ENCODE measurements at regions not wholly inside any gene's neighbourhood (a gene's known extent, or its start where the extent isn't known, plus 50 kb on each side); places are given as distances from the start of the nearest gene placed in this dataset.

GRCh38 chr1:55689800-55690199 lies 474.6 kb upstream of the USP24 start (continued):
- TF ChIP-seq, protein P1, sequence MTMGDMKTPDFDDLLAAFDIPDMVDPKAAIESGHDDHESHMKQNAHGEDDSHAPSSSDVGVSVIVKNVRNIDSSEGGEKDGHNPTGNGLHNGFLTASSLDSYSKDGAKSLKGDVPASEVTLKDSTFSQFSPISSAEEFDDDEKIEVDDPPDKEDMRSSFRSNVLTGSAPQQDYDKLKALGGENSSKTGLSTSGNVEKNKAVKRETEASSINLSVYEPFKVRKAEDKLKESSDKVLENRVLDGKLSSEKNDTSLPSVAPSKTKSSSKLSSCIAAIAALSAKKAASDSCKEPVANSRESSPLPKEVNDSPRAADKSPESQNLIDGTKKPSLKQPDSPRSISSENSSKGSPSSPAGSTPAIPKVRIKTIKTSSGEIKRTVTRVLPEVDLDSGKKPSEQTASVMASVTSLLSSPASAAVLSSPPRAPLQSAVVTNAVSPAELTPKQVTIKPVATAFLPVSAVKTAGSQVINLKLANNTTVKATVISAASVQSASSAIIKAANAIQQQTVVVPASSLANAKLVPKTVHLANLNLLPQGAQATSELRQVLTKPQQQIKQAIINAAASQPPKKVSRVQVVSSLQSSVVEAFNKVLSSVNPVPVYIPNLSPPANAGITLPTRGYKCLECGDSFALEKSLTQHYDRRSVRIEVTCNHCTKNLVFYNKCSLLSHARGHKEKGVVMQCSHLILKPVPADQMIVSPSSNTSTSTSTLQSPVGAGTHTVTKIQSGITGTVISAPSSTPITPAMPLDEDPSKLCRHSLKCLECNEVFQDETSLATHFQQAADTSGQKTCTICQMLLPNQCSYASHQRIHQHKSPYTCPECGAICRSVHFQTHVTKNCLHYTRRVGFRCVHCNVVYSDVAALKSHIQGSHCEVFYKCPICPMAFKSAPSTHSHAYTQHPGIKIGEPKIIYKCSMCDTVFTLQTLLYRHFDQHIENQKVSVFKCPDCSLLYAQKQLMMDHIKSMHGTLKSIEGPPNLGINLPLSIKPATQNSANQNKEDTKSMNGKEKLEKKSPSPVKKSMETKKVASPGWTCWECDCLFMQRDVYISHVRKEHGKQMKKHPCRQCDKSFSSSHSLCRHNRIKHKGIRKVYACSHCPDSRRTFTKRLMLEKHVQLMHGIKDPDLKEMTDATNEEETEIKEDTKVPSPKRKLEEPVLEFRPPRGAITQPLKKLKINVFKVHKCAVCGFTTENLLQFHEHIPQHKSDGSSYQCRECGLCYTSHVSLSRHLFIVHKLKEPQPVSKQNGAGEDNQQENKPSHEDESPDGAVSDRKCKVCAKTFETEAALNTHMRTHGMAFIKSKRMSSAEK (CRISPR knock-in tag; IDR thresholded peaks at IDR 0.05; ENCODE audit: borderline replicate concordance), result no peak
- TF ChIP-seq, protein P2, sequence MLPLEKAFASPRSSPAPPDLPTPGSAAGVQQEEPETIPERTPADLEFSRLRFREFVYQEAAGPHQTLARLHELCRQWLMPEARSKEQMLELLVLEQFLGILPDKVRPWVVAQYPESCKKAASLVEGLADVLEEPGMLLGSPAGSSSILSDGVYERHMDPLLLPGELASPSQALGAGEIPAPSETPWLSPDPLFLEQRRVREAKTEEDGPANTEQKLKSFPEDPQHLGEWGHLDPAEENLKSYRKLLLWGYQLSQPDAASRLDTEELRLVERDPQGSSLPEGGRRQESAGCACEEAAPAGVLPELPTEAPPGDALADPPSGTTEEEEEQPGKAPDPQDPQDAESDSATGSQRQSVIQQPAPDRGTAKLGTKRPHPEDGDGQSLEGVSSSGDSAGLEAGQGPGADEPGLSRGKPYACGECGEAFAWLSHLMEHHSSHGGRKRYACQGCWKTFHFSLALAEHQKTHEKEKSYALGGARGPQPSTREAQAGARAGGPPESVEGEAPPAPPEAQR (CRISPR knock-in tag; IDR thresholded peaks at IDR 0.05), result no peak
- TF ChIP-seq ZNF121 (CRISPR knock-in tag; IDR thresholded peaks at IDR 0.05), result no peak

DNA sequence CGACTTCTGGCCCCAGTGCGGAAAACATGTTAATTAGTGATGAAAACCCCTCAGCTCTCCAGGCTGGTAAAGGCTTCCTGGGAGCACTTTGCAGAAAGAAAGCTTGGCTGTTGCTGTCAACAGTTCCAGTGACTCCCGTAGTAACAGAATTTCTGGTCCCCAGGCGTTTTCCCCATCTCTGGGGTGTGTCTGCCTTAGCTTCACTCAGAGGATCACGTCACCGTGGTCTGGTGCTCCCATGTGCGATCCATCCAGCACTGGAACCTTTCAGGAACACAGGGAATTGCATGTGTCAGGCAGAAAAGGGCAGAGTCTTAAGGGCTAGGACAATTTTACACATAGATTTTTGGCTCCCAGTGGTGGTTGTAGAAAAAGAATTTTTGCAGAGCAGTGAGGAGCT lies 470.4 kb upstream of the USP24 start:
- Mint-ChIP-seq H3K27ac (no peak overlapping the region), H3K27me3 (ENCODE audit: low read depth) (no peaks in the 10 kb centered on the region; the same call in 1 of the 2 replicates), H3K4me1 (no peaks in the 10 kb centered on the region), H3K36me3 (no peaks in the 10 kb centered on the region; the same call in 1 of the 2 replicates), H3K4me3 (no peak overlapping the region), H3K9me3 (0 out of 2 replicates have a peak, but pooled peaks cover 6% of the 10 kb centered on the region)
- ATAC-seq, result no peak
- ChIA-PET CTCF (no interaction called here), POLR2A (no interaction called here)
- TF ChIP-seq E2F4 (CRISPR knock-in tag; IDR thresholded peaks at IDR 0.05; ENCODE audit: borderline replicate concordance, low read depth) (no peak), ETV6 (CRISPR knock-in tag; IDR thresholded peaks at IDR 0.05) (no peak), ZNF263 (CRISPR knock-in tag; IDR thresholded peaks at IDR 0.05; ENCODE audit: low read depth) (no peak), FOXK1 (CRISPR knock-in tag; IDR thresholded peaks at IDR 0.05) (no peak), ZNF232 (CRISPR knock-in tag; IDR thresholded peaks at IDR 0.05) (no peak), ESRRA (CRISPR knock-in tag; IDR thresholded peaks at IDR 0.05; ENCODE audit: borderline replicate concordance) (no peak), ZNF423 (CRISPR knock-in tag; IDR thresholded peaks at IDR 0.05) (no peak), IRF2 (CRISPR knock-in tag; IDR thresholded peaks at IDR 0.05; ENCODE audit: borderline replicate concordance, low read depth) (no peak)
- TF ChIP-seq, protein P1 (CRISPR knock-in tag; IDR thresholded peaks at IDR 0.05; ENCODE audit: borderline replicate concordance), result no peak
- TF ChIP-seq, protein P3, sequence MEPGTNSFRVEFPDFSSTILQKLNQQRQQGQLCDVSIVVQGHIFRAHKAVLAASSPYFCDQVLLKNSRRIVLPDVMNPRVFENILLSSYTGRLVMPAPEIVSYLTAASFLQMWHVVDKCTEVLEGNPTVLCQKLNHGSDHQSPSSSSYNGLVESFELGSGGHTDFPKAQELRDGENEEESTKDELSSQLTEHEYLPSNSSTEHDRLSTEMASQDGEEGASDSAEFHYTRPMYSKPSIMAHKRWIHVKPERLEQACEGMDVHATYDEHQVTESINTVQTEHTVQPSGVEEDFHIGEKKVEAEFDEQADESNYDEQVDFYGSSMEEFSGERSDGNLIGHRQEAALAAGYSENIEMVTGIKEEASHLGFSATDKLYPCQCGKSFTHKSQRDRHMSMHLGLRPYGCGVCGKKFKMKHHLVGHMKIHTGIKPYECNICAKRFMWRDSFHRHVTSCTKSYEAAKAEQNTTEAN (CRISPR knock-in tag; IDR thresholded peaks at IDR 0.05), result no peak
- no peak for DNase-seq (ENCODE audit: low spot score)
